Upper lobe of left lung (tissue), 4 donors: ENCODE measurements at regions not wholly inside any gene's neighbourhood (a gene's known extent, or its start where the extent isn't known, plus 50 kb on each side); places are given as distances from the start of the nearest gene placed in this dataset.

Experiments
- POLR2A ChIP-seq, 4 donors: fragments of 450-650 bp; IDR thresholded peaks; one replicate each; pipeline ENCODE4 v1.5.1; 2016 to 2017; ENCODE audit warnings: antibody characterized with exemption in 4 of 4, mild to moderate bottlenecking in 2 of 4
- TF ChIP-seq, protein P1 (sequence below), 6 experiments: fragments of 450-650 bp in 4 of 6; fragments of 200-600 bp in 2 of 6; sonication (generic) in 2 of 6; IDR thresholded peaks; one replicate each; pipeline ENCODE4 v1.5.1; 2016 to 2019; ENCODE audit warnings: antibody characterized with exemption in 6 of 6

GRCh38 chr1:58303841-58304240, 242.7 kb downstream of the OMA1 start:
- TF ChIP-seq, protein P1, sequence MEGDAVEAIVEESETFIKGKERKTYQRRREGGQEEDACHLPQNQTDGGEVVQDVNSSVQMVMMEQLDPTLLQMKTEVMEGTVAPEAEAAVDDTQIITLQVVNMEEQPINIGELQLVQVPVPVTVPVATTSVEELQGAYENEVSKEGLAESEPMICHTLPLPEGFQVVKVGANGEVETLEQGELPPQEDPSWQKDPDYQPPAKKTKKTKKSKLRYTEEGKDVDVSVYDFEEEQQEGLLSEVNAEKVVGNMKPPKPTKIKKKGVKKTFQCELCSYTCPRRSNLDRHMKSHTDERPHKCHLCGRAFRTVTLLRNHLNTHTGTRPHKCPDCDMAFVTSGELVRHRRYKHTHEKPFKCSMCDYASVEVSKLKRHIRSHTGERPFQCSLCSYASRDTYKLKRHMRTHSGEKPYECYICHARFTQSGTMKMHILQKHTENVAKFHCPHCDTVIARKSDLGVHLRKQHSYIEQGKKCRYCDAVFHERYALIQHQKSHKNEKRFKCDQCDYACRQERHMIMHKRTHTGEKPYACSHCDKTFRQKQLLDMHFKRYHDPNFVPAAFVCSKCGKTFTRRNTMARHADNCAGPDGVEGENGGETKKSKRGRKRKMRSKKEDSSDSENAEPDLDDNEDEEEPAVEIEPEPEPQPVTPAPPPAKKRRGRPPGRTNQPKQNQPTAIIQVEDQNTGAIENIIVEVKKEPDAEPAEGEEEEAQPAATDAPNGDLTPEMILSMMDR (IDR thresholded peaks at IDR 0.05) = no peak
- no peak for TF ChIP-seq POLR2A (IDR thresholded peaks at IDR 0.05)
